Neural progenitor cell (in vitro differentiated cells): ENCODE measurements at regions not wholly inside any gene's neighbourhood (a gene's known extent, or its start where the extent isn't known, plus 50 kb on each side); places are given as distances from the start of the nearest gene placed in this dataset.

ENCODE experiments used
- CTCF ChIP-seq: fragments of 200-600 bp; sonication (generic); IDR thresholded peaks from 2 replicates; pipeline ENCODE4 v1.5.1; 2017; ENCODE audit warnings: antibody characterized with exemption, mild to moderate bottlenecking
- EZH2 ChIP-seq: fragments of 200-600 bp; sonication (generic); IDR thresholded peaks from 2 replicates; pipeline ENCODE4 v1.6.1; 2017; ENCODE audit warnings: antibody characterized with exemption, mild to moderate bottlenecking, moderate library complexity
- EZH2phosphoT487 ChIP-seq: fragments of 200-600 bp; sonication (generic); IDR thresholded peaks from 2 replicates; pipeline ENCODE4 v1.6.1; 2017; ENCODE audit warnings: antibody characterized with exemption

GRCh38 chr7:136074843-136075242, 97.7 kb upstream of the MTPN start:
- TF ChIP-seq CTCF (no peak), EZH2 (no peak), EZH2phosphoT487 (no peak)
